Upper lobe of right lung (tissue), 1 donor: ENCODE measurements at regions not wholly inside any gene's neighbourhood (a gene's known extent, or its start where the extent isn't known, plus 50 kb on each side); places are given as distances from the start of the nearest gene placed in this dataset.

ENCODE experiments used
- ATAC-seq: fragments of 200-7000 bp; cut with Tn5 transposase; one replicate; pipeline ENCODE4 v1.9.1; 2020; ENCODE audit warnings: mild to moderate bottlenecking, moderate library complexity
- DNase-seq: peaks from one replicate; pipeline ENCODE4 v3.0.0-alpha.2; 2020
- H3K27ac ChIP-seq: fragments of 200-600 bp; one replicate; pipeline ENCODE4 v1.8.0; 2022
- H3K27me3 ChIP-seq: fragments of 200-600 bp; one replicate; pipeline ENCODE4 v1.8.0; 2022; ENCODE audit warnings: mild to moderate bottlenecking
- H3K36me3 ChIP-seq: fragments of 200-600 bp; one replicate; pipeline ENCODE4 v1.8.0; 2022
- H3K4me1 ChIP-seq: fragments of 200-600 bp; one replicate; pipeline ENCODE4 v1.8.0; 2022
- H3K4me3 ChIP-seq: fragments of 200-600 bp; one replicate; pipeline ENCODE4 v1.8.0; 2022; ENCODE audit warnings: mild to moderate bottlenecking
- H3K9me3 ChIP-seq: fragments of 200-600 bp; one replicate; pipeline ENCODE4 v1.8.0; 2022
- intact Hi-C: fragments of 100-400 bp; cut with DNase I; formaldehyde crosslinking; loops from one replicate; pipeline ENCODE4 v1.11.0; 2022
- TF ChIP-seq, protein P1 (sequence below): fragments of 200-600 bp; IDR thresholded peaks from one replicate; pipeline ENCODE4 v1.8.0; 2022; ENCODE audit warnings: antibody characterized with exemption
- donor health status: DM: no; HTN: yes; CAD: no; lungs with severe emphysema.

DNA sequence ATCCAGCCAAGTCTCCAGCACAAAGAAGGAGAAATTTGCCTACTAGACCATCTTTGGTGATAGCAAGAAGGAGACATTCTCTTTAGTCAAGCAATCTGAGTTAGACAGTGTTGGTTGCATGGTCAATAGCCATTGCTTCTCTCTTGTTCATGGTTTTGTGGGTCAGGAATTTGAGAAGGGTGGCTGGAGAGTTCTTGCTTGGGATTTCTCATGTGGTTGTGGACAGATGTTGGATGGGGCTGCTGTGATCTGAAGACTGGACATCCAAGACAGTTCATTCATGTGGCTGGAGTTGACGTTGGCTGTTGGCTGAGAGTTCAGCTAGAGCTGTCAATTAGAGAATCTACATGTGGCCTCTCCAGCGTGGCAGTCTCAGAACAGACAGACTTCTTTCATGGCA is 322.3 kb upstream of the PRDM1 start:
- no peak overlapping the region for H3K4me3 ChIP-seq
- no peaks in the 10 kb centered on the region for H3K9me3 ChIP-seq
- DNase-seq (no peak), ATAC-seq (no peak)
- H3K27me3 ChIP-seq = no peaks in the 10 kb centered on the region
- H3K36me3 ChIP-seq = no peaks in the 10 kb centered on the region
- H3K27ac ChIP-seq = no peak overlapping the region
- intact Hi-C loops = no loop called here
- TF ChIP-seq, protein P1, sequence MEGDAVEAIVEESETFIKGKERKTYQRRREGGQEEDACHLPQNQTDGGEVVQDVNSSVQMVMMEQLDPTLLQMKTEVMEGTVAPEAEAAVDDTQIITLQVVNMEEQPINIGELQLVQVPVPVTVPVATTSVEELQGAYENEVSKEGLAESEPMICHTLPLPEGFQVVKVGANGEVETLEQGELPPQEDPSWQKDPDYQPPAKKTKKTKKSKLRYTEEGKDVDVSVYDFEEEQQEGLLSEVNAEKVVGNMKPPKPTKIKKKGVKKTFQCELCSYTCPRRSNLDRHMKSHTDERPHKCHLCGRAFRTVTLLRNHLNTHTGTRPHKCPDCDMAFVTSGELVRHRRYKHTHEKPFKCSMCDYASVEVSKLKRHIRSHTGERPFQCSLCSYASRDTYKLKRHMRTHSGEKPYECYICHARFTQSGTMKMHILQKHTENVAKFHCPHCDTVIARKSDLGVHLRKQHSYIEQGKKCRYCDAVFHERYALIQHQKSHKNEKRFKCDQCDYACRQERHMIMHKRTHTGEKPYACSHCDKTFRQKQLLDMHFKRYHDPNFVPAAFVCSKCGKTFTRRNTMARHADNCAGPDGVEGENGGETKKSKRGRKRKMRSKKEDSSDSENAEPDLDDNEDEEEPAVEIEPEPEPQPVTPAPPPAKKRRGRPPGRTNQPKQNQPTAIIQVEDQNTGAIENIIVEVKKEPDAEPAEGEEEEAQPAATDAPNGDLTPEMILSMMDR = no peak
- no peaks in the 10 kb centered on the region for H3K4me1 ChIP-seq

DNA sequence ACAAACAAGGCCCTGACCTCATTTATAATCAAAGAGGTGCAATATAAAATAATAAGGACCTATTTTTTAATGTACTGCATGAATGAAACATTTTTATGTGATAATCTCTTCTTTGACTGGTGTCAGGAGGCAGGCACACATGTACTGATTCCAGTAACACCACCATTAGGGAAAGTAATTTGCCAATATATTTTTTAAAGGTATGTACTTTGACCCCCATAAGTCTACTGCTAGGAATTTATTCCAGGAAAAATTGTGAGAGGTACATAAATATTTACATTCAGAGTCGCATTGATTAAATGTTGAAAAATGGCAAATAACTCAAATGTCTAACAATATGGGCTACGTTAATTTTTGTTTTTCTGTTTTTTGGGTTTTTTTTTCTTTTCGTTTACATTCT is 325.4 kb upstream of the PRDM1 start:
- intact Hi-C loops = no loop called here
- Histone ChIP-seq H3K27ac (no peak overlapping the region), H3K36me3 (no peaks in the 10 kb centered on the region), H3K9me3 (no peaks in the 10 kb centered on the region), H3K27me3 (no peaks in the 10 kb centered on the region), H3K4me1 (no peaks in the 10 kb centered on the region), H3K4me3 (no peak overlapping the region)
- TF ChIP-seq, protein P1 = no peak
- no peak for DNase-seq
- ATAC-seq = no peak

DNA sequence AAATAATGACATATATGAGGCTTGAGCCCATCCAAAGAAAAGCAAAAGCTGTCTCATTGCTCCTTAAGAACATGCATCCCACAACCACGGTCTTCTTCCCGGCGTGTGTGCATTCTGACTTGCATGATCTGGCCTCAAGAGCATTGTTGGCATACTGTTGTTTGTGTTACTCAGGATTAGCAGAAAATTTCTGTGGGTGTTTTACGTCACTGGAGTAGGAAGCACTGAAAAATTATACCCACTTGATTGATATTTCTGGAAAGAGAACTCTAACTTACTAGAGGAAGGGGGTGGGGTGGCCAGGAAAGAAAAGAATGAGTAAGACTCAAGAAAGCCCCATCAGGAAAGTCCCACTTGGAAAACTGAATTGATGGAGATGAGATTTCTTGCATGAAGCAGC is 326.2 kb upstream of the PRDM1 start:
- TF ChIP-seq, protein P1 = no peak
- Histone ChIP-seq H3K9me3 (no peaks in the 10 kb centered on the region), H3K27ac (no peak overlapping the region), H3K36me3 (no peaks in the 10 kb centered on the region), H3K27me3 (no peaks in the 10 kb centered on the region), H3K4me1 (no peaks in the 10 kb centered on the region), H3K4me3 (no peak overlapping the region)
- intact Hi-C loops = no loop called here
- DNase-seq = no peak
- ATAC-seq = no peak

DNA sequence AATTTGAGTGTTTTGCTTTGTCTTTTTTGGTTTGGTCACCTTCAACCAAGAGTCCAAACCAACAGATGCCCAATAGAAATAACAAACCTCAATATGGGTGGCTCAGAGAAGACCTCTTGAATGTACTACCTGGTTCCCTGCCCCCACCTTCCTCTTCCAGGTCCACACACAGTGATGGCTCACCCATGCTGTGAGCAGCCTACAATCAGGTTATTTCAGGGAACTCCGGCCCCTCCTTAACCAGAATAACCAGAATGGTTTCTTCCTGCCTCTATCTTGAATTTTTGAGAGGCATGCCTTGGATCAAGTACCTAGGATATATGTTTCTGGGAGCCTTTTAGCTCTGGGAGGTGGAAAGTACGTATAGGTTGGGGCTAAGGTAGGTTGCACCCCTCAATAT is 327.1 kb upstream of the PRDM1 start:
- TF ChIP-seq, protein P1 = no peak
- no peaks in the 10 kb centered on the region for H3K4me1 ChIP-seq
- H3K27me3 ChIP-seq = no peaks in the 10 kb centered on the region
- H3K27ac ChIP-seq = no peak overlapping the region
- DNase-seq (no peak), ATAC-seq (no peak)
- no peaks in the 10 kb centered on the region for H3K36me3 ChIP-seq
- no peaks in the 10 kb centered on the region for H3K9me3 ChIP-seq
- intact Hi-C loops = no loop called here
- no peak overlapping the region for H3K4me3 ChIP-seq

DNA sequence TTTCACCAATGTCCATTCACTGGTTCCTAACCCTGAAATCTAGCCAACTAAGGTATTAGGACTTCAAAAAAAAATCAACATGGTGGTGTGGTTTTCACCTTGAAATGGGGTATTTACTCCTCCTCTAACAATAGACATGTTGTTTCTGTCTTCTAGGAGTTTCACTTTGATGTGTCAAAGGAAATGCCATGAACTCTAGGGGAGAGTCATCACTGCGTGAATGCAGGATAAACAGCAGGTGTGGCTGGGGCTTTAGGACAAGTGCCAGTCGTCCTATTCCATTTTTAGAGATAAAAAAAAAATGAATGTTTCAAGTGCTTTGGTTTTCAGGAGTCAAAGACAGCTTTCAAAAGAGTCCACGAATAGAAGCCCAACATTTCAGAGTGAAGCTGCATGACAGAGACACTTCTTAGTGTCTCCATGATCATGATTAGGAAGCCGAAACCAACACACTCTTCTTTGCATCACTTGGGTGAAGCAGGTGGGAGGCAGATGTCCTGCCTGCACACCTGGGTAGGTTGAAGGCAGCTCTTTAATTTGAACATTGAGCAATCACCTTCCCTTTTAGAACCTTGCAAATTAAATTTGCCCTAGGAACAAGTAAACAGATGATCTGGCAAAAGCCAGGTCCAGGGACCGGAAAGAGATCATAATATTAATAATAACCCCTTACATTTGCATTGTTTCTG is 328.5 kb upstream of the PRDM1 start:
- Histone ChIP-seq H3K9me3 (no peaks in the 10 kb centered on the region), H3K4me1 (no peaks in the 10 kb centered on the region), H3K36me3 (no peaks in the 10 kb centered on the region), H3K27ac (no peak overlapping the region), H3K4me3 (no peak overlapping the region), H3K27me3 (no peaks in the 10 kb centered on the region)
- ATAC-seq (no peak), DNase-seq (no peak)
- intact Hi-C loops = no loop called here
- TF ChIP-seq, protein P1 = no peak

DNA sequence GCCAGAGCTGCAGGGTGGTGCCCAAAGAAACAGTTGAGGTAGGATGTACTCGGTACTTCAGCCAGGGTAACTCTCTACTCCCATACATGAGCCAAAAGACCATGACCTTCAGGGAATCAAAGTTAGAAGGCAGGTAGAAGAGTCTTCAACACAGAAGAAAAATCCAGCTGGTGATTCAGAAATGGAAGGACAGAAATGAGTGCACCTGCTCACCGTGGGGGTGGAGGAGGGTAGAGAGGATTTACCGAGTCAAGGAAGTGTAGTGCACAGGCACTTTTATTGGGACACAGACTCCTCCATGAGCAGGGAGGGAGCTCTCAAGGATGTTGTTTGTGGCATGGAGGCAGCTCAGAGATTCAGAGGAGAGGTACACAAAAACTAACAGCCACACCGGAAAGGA is 330.3 kb upstream of the PRDM1 start:
- Histone ChIP-seq H3K4me1 (no peaks in the 10 kb centered on the region), H3K36me3 (no peaks in the 10 kb centered on the region), H3K9me3 (no peaks in the 10 kb centered on the region), H3K27me3 (no peaks in the 10 kb centered on the region), H3K4me3 (no peak overlapping the region), H3K27ac (no peak overlapping the region)
- ATAC-seq (no peak), DNase-seq (no peak)
- TF ChIP-seq, protein P1 = no peak
- intact Hi-C loops = no loop called here
